HG03354 (cell line): ENCODE measurements at regions not wholly inside any gene's neighbourhood (a gene's known extent, or its start where the extent isn't known, plus 50 kb on each side); places are given as distances from the start of the nearest gene placed in this dataset.
A peak's percentile ranks its signal among the peaks of the same experiment; 100 is the strongest.
"Not testable (repeated sequence)": the region's sequence is repeated elsewhere in the genome, so short reads cannot be mapped to it uniquely, and the experiment has no call there.

Experiments used
- ATAC-seq: cut with Tn5 transposase; IDR thresholded peaks from one replicate; pipeline ENCODE4 v1.9.1; 2021; ENCODE audit warnings: mild to moderate bottlenecking; ENCODE audit not compliant: unreplicated experiment, poor library complexity, severe bottlenecking

DNA sequence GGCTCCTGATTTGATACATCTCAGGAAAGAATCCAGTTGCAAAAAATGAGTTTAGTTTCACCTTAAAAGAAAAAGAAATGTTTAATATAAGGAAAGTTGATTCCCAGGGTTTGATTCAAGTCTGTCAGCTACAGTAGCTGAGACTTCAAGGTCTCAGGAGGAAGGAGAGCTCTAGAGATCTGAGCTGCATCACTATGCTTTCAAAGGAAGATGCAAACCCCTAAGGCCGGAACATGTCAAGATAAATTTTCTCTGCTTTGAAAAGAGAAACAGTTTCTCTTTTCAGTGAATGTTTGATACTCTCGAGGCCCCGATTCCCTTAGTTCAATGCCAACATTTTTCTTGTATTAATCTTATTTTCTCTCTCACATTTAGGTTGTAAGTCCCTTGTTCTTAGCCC is 128.6 kb downstream of the RGPD3 start:
- no peak for ATAC-seq

DNA sequence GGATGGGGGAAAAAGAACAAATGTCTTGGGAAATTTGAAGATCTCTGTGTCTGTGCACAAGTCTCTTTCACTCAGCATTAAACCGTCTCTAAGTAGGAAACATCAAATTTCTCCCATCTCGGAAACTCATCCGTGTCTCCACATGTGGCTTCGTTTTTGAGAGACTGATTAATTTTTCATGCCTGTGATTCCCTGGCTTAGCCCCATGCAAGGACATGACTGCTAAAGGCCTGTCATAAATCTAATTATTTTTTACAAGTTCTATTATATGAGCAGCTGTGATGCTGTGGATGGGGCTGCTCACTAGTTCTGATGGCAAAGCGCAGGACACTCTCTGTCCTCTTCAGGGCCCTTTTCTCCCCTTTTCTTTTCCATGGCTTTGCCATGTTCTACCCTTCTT is 129.1 kb downstream of the RGPD3 start:
- no peak for ATAC-seq

DNA sequence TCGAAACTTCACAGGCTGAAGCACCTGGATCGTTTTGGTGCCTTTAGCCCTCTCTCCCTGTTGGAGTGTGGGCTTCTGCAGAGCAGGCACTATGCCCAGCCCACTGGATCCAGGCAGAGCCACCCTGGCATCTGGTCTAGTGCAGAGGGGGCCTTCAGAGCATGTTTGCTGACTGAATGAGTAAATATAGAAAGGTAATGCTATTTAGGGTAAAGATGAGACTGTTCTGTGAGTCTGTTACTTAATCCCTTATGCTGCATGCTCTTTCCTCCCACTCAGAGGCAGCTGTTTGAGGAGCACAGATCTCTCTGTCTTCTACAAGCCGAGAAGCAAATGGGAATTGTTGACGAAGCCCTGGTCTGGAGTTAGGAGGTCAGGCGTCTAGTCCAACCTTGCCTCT is 130.2 kb downstream of the RGPD3 start:
- no peak for ATAC-seq

- no peak for ATAC-seq
Measured at GRCh38 chr2:106336737-106337136, 131.5 kb downstream of the RGPD3 start.

- ATAC-seq, result no peak
Measured at GRCh38 chr2:106336108-106336507, 132.1 kb downstream of the RGPD3 start.

- ATAC-seq, result no peak
Measured at GRCh38 chr2:106334802-106335201, 133.4 kb downstream of the RGPD3 start.

DNA sequence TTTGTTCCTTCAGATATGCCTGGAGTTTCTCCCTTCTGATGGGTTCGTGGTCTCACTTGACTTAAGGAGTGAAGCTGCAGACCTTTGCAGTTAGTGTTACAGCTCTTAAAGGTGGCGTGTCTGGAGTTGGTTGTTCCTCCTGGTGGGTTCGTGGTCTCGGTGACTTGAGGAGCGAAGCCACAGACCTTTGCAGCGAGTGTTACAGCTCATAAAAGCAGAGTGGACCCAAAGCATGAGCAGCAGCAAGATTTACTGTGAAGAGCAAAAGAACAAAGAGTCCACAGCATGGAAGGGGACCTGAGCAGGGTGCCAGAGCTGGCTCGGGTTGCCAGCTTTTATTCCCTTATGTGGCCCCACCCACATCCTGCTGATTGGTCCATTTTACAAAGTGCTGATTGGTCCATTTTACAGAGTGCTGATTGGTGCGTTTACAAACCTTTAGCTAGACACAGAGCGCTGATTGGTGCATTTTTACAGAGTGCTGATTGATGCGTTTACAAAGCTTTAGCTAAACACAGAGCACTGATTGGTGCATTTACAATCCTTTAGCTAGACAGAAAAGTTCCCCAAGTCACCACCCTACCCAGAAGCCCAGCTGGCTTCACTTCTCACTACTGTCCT is 134.8 kb downstream of the RGPD3 start:
- not testable (repeated sequence) for ATAC-seq

DNA sequence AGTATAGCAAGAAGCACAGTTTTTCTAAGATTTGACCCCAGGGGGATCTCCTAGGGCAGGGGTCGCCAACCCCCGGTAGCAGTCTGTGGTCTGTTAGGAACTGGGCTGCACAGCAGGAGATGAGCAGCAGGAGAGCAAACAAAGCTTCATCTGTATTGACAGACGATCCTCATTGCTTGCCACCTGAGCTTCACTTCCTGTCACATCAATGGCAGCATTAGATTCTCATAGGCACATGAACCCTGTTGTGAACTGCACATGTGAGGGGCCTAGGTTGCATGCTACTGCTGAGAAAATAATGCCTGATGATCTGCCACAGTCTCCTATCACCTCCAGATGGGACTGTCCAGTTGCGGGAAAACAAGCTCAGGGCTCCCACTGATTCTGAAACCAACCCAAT is 136.2 kb downstream of the RGPD3 start:
- ATAC-seq, result no peak

- ATAC-seq, result not testable (repeated sequence)
Measured at GRCh38 chr2:106330384-106331261, 136.5 kb upstream of the UXS1 start.

DNA sequence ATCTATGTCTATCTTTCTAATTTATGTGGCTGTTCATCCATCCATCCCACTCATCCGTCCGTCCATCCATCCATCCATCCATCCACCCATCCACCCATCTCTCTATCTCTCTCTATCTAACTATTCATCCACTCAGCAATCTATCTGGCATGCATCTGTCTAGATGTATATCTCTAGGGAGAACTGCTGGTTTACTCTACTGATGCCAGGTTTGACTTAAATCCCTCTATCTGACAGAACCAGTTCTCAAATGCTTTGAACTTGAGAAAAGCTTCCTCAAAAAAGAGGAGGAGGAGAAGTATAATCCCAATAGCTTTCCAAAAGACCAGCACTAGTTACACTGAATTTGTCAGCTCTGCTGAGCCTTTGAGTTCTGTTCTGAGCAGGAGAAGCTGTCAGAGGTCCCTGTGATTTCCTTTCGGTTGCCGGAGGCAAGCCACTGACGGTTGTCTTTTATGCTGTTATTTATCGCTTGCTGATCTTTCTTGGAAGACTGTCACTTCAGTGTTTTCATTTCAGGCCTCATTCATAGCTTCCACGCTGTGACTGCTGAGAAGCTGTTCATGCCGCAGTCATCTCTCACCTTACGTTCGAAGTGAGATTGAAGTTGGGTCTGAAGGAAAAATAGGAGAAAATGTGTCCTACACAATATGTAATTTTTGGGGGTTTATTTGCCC is 129.4 kb upstream of the UXS1 start:
- ATAC-seq, result no peak

DNA sequence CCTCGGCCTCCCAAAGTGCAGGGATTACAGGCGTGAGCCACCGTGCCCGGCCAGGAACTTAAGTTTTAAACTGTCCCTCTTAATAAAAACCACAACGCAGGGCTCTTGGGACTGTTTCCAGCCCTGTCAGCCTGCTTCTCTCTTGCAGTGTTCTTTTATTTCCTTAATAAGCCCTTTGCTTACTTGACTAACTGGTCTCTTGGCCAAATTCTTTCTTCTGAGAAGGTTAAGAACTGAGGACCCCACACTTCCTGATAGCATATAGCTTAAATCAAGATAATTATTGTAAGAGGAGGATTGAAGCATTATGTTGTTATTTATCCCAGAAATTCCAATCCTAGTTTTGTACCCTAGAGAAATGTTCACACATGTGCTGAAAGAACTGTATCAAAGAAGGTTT is 128.2 kb upstream of the UXS1 start:
- no peak for ATAC-seq

GRCh38 chr2:106320439-106320838 is 126.3 kb upstream of the UXS1 start:
- ATAC-seq, result not testable (repeated sequence)

GRCh38 chr2:106316915-106317314 is 122.8 kb upstream of the UXS1 start:
- no peak for ATAC-seq

DNA sequence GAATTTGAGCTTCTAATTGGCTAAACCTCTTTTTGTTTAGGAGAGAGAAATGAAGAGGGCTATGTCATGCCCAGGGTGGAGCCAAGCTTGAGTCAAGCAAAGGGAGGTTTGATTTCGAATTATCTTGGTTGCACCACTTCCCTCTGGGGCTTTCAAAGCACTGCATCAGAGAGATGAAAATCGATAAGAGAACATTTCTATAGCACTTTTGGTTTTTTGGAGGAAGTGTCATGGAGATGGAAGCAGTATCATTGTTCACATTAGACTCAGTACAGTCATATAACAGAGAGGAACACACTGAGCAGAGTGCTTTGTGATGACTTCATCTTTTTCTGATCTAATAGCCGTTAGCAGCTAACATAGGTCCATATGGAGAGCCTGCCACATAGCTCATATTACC is 120.3 kb upstream of the UXS1 start:
- ATAC-seq, result no peak

GRCh38 chr2:106311041-106311370 is 116.9 kb upstream of the UXS1 start:
- ATAC-seq, result no peak

DNA sequence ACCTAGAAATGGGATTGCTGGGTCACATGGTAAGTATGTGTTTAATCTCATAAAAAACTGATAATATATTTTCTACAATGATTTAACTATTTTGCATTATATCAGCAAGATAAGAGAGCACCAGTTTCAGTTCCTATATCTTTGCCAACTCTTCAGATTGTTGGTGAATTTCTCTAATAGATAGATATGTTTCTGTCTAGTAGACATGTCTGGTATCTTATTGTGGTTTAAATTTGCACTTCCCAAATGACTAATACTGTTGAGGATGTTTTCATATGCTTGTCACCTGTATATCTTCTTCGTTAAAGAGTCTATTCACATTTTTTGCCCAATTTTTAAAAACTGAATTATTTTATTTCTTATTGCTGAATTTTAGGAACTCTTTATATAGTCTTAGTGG is 113.8 kb upstream of the UXS1 start:
- ATAC-seq, result peak; percentile 70

- no peak for ATAC-seq
Measured at GRCh38 chr2:106306387-106306786, 112.3 kb upstream of the UXS1 start.

GRCh38 chr2:106304612-106305184 is 110.6 kb upstream of the UXS1 start:
- no peak for ATAC-seq

DNA sequence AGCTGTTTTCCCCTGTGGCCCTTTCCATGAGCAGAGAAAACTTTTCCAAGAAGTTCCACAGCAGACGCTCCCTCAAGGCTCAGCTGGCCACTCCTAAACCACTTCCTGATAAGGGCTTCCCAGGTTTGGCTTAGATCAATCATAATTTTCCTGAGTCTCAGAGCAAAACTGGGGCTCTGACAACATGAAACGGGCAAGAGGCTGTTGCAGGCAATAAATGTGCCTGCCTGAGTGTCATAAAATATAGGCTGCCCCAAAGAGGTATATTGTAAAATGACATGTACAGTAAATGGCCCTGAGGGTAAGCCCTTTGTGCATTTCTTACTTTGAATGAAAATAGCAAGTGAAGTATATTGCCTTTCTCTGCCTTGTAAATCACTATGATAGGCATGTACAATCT is 105.6 kb upstream of the UXS1 start:
- ATAC-seq, result no peak

DNA sequence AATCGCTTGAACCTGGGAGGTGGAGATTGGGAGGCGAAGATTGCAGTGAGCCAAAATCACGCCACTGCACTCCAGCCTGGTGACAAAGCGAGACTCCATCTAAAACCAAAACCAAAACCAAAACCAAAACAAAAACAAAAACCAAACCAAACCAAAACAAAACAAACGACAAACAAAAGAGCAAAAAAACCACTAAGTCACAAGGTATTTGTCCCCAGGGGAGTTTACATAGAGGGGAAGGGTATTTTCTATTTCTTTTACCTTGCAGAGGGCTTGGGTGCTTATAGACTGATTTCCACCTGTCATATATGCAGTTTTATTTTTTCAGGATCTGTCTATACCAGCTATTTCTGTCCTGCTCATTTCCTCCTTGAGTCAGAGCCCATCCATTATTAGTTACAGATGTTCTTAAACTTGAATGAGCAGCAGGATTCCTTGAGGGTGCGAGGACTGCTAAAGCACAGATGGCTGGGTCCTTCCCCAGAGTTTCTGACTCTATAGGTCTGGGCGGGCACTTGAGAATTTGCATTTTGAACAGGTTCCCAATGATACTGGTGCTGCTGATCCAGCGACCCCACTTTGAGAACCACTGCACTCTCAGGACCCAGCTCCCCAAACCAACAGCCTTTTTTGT is 102.2 kb upstream of the UXS1 start:
- no peak for ATAC-seq
